HEK293T (cell line): ENCODE measurements at regions not wholly inside any gene's neighbourhood (a gene's known extent, or its start where the extent isn't known, plus 50 kb on each side); places are given as distances from the start of the nearest gene placed in this dataset.

ENCODE experiments used
- ARNT ChIP-seq: fragments of 450-650 bp; IDR thresholded peaks from 2 replicates; pipeline ENCODE4 v1.6.1; 2017; ENCODE audit warnings: mild to moderate bottlenecking
- FOXK2 ChIP-seq: fragments of 450-650 bp; IDR thresholded peaks from 2 replicates; pipeline ENCODE4 v1.6.1; 2016; ENCODE audit warnings: mild to moderate bottlenecking

DNA sequence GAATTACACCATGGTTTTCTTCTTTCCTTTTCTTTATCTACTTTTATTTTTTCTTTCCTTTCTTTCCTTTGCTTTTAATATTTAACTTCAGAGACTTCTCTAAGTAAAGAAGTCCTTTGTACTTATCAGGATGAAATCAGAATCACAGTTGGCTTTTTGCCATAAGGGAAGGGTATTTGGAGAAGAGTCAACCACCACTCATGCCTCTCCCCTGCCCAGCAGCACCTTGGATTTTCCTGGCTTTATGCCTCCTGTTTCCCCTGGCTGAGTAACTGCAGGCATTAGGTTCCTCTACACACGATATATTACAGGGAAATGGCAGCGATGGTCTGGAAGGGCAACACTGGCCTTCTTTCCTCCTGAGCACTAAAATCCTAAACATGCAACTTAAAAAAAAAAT, 266.4 kb upstream of the CAND1 start:
- TF ChIP-seq FOXK2 (no peak), ARNT (no peak)
